Epidermal melanocyte (primary cell): ENCODE measurements at regions not wholly inside any gene's neighbourhood (a gene's known extent, or its start where the extent isn't known, plus 50 kb on each side); places are given as distances from the start of the nearest gene placed in this dataset.
"Not testable (repeated sequence)": the region's sequence is repeated elsewhere in the genome, so short reads cannot be mapped to it uniquely, and the experiment has no call there.

ENCODE experiments used
- DNase-seq: peaks from one replicate; pipeline ENCODE4 v3.0.0; 2011; ENCODE audit warnings: low spot score; ENCODE audit not compliant: insufficient read length

- no peak for DNase-seq
Measured at GRCh38 chr21:20045197-20045596, 953.0 kb upstream of the NCAM2 start.

DNA sequence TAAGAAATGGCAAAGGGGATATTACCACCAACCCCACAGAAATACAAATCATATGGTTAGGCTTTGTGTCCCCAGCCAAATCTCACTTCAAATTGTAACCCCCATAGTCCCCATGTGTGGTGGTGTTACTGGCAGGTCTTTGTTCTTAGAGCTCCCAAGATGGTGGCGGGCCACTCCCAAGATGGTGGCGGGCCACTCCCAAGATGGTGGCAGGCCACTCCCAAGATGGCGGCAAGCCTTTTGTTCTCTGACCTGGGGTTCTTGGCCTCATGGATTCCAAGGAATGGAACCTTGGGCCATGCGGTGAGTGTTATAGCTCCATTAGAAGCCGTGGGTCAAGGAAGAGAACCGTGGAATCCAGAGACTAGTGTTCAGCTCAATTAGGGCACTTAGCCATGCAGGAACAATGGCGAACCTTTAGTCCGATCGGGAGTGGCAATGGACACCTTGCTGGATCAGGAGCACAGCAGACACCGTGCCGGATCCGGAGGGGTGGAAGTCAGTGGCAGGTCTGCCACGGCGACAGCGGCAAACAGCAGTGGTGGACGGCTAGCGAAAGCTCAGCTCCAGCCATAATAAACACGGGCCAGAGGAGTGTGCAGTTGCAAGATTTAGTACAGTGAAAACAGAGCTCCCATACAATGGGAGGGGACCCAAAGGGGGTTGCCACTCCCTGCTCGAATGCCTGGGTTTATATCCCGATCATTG, 949.9 kb upstream of the NCAM2 start:
- DNase-seq = not testable (repeated sequence)

GRCh38 chr21:20083336-20083735, 914.9 kb upstream of the NCAM2 start:
- DNase-seq = no peak

GRCh38 chr21:20083925-20084324, 914.3 kb upstream of the NCAM2 start:
- no peak for DNase-seq

DNA sequence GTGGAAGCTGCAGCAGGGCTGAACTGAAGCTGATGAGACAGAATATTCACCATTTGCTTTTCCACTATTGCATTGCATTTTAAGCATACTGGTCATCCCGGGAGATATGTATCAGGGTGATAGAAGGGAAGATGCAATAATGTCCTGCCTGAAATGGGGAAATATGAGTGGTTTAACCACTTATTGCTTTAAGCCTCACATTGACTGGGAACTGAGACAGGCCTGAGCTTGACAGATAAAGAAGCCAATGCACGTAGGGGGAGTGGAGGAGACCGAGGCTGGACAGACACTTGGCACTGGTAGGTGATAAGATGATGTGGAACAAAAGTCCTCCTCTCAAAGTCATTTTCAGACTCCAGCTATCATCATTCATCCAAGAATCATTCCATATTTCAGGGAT, 911.7 kb upstream of the NCAM2 start:
- DNase-seq = no peak

GRCh38 chr21:20106368-20106767, 891.8 kb upstream of the NCAM2 start:
- no peak for DNase-seq

DNA sequence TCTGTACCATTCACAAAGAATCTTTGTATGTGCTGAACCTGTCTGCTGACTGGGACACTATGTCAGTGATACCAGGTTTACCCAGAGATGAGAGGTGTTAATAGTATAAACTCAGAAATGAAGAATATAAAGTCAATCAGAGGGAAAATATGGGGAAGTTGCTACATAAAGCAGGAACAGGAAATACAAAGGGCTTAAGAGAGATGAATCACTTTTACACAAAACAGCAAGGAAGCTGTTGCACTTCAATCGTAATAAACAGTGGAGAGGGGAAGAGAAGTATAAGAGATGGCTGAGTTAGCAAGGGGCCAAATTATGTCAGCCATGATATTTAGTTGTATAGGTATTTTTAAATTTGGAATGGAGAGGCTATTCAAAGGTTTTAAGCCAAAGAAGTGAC, 890.2 kb upstream of the NCAM2 start:
- no peak for DNase-seq

GRCh38 chr21:20108976-20109540, 889.2 kb upstream of the NCAM2 start:
- DNase-seq = no peak

DNA sequence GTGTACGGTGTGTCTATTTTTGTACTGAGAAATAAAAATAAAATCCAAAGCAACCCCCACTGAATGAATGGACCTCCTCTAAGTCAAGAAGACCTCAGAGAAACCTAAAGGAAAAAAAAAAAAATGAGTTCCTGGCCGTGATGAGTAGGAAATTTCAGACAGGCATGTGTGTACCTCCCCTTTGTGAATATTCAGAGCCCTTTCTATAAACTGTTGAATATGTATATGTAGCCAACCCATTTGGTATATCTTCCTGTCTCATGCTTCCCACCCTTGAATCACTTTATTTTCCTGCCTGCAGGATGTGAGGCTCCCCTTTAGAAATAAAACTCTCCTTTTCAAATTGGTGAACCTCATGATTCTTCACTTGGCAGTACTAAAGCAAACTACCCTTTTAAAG, 887.8 kb upstream of the NCAM2 start:
- DNase-seq = no peak

DNA sequence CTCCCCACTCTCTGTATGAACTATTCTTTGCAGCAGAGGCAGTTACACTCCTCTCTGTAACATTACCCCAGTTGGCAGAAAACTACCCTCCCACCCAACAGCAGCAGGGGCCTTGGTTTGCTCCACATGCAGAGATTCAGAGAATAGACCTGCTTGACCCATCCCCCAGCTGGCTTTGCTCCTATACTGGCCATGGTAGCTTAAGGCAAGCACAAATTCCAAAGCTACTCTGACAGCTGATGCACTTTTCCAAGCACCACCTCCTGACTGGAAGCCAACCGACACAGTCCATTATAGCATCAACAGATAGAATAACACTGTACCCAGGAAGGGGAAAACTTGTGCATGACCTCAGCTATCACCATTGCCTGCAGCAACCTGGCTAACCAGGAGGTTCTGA, 846.5 kb upstream of the NCAM2 start:
- no peak for DNase-seq

DNA sequence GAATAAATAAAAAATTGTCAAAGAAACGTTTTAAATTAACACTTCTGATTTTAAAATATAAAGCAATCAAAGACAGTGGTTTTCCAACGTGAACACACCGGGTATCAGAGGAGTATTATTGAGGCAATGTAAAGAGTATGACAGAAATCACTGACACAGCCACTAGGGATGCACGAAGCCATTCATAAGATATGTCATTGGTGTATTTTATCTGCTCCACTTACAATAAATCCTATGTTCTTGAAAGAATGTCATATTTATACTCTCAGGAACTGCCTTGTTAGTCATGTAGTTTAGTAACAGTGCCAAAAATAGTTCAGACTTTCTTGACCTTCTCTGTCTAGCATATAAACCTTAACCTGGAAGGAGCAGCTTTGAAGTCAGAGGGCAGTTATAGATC, 835.0 kb upstream of the NCAM2 start:
- no peak for DNase-seq

DNA sequence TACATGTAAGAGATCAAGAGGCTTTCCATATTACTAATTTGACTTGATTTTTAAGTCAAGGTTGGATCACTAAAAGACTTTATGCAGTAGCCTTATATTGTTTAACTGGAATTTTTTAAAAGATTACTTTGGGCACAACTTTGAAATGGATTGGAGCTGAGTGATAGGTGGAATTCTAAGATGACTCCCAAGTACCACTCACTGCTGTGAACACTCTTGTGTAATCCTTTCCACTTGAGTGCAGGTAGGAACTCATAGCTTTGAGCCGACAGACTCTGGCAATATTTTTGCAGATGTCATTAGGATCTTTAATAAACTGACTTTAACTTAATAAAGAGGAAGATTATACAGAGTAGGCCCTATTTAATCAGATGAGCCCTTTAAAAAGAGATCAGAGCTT, 831.1 kb upstream of the NCAM2 start:
- no peak for DNase-seq

DNA sequence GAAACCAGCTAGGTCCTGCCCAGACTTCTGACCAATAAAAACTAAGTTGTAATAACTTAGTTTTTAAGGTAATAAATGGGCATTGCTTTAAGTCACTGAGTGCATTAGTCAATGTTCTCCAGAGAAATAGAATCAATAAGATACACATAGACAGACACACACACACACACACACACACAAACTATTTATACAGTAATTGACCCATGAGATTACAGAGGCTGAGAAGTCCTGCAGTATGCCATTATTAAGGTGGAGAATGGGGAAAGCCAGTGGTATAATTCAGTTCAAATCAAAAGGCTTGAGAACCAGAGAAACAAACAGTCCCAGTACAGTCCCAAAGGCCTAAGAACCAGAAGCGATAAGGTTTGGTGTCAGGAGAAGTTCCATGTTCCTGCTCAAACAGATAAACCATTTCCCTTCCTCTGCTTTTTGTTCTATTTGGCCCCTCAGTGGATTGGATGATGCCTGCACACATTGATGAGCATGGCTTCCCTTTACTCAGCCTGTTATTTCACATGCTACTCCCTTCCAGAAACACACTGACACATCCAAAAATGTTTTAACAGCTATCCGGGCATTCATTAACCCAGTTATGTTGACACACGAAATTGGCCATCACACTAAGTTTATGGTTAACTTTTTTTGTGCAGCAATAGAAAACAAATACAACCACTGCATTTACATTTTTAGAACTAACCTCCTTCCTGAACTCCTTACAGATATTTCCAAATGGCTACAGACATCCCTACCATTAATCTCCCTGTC, 828.2 kb upstream of the NCAM2 start:
- DNase-seq = no peak

GRCh38 chr21:20186186-20186585, 812.0 kb upstream of the NCAM2 start:
- no peak for DNase-seq

GRCh38 chr21:20187028-20187427, 811.2 kb upstream of the NCAM2 start:
- DNase-seq = no peak

DNA sequence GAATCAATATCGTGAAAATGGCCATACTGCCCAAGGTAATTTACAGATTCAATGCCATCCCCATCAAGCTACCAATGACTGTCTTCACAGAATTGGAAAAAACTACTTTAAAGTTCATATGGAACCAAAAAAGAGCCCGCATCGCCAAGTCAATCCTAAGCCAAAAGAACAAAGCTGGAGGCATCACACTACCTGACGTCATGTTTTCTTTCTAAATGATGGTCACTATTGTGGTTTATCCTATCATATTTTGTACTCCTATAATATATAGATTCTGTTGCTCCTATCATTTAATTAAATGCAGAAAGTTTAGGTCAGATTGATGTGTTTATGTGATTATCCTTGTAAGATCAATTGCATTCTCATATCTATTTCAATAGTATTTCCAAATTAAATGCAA, 796.9 kb upstream of the NCAM2 start:
- DNase-seq = not testable (repeated sequence)

DNA sequence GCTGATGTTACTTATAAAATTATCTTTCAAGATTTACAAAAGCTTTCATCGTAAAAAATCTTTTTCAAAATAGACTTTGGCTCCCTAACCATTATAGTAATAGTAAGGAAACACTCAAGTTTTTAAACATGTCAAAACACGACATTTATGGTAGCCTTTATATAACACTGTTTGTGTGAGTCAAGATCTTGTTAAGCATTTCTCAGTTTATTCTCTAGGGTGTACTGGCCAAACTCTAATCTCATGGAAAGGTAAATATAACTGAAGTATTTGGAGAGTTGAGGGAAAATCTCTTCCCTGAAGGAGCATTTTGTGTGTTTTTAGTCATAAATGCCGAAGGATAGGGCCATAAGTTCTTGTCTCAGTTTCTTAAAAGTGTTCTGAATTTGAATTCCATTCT, 790.9 kb upstream of the NCAM2 start:
- DNase-seq = no peak

GRCh38 chr21:20215959-20216358, 782.2 kb upstream of the NCAM2 start:
- no peak for DNase-seq

GRCh38 chr21:20220586-20220985, 777.6 kb upstream of the NCAM2 start:
- no peak for DNase-seq

DNA sequence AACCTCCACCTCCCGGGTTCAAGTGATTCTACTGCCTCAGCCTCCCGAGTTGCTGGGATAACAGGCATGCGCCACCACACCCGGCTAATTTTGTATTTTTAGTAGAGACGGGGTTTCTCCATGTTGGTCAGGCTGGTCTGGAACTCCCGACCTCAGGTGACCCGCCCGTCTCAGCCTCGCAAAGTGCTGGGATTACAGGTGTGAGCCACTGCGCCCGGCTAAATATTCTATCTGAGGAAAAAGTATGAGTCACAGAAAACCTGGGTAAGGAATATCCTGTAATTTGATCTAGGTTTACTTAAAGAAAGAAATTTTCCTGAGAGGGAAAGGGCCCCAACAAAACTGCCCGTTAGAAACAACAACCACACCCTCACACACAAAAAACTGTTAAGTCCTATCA, 776.2 kb upstream of the NCAM2 start:
- not testable (repeated sequence) for DNase-seq

- not testable (repeated sequence) for DNase-seq
Measured at GRCh38 chr21:20236649-20237048, 761.6 kb upstream of the NCAM2 start.

DNA sequence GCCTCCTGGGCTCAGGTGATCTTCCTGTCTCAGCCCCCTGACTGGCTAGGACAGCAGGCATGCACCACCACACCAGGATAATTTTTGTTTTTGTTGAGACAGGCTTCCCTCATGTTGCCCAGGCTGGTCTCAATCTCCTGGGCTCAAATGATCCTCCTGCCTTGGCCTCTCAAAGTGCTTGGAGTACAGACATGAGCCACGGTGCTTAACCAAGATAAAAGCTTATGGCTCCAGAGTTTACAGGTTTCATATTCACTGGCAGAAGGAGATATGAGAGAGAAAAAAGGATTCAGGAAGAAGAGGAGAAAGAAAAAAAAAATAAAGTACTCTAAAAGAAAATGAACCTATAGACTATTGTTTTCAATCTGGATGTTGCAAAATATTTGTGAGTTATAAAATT, 748.8 kb upstream of the NCAM2 start:
- no peak for DNase-seq

DNA sequence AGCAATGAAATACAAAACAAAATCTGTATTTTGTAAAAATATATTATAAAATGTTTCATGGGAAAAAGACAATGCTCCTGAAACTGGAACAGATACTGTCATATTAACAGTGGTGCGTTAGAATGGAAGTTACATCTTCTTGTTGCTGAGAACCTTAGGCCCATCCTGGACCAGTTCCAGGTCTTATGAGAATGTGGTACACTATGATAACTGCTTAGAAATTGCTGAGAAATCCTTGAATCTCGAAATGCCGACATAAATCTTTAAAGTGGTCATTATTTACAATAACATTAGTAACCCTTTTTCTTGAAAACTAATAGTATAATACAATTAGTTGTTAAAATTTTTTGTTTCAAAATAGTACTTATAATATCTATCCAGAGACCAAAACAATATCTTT, 747.9 kb upstream of the NCAM2 start:
- DNase-seq = no peak
